Endothelial cell of umbilical vein (primary cell): ENCODE measurements at regions not wholly inside any gene's neighbourhood (a gene's known extent, or its start where the extent isn't known, plus 50 kb on each side); places are given as distances from the start of the nearest gene placed in this dataset.

Experiments
- BruUV-seq: library from RNA; stranded (reverse); fragments of 400-500 nt; replicated peaks from 2 replicates; lab custom pipeline; 2021; lab: Mats Ljungman, UMichigan
- CTCF ChIA-PET: fragments of 300-600, 350-600 bp; sonication (Branson Sonifier 250); formaldehyde crosslinking; loops from one replicate; lab custom pipeline; 2021; ENCODE audit warnings: antibody characterized with exemption, inconsistent platforms; lab: Charles Lee
- POLR2A ChIA-PET: fragments of 300-600, 350-600 bp; sonication (Branson Sonifier 250); formaldehyde crosslinking; loops from one replicate; lab custom pipeline; 2021; ENCODE audit warnings: antibody characterized with exemption, inconsistent platforms; lab: Charles Lee
- DNase-seq: peaks from one replicate; pipeline ENCODE4 v3.0.0-alpha.2; 2011; ENCODE audit warnings: low read depth, low spot score
- FAIRE-seq: peaks from 2 replicates; lab custom pipeline; 2011; peaks lifted over from hg19 to GRCh38; lab: Jason Lieb, UNC
- H2AFZ ChIP-seq: 2 replicates; pipeline ENCODE4 v1.6.0; 2012; ENCODE audit warnings: low read depth, low read length, control low read depth, inconsistent platforms
- H3K27ac ChIP-seq: 2 replicates; pipeline ENCODE4 v1.5.1; 2011; ENCODE audit warnings: low read depth, mild to moderate bottlenecking, control low read depth, low read length, moderate library complexity; ENCODE audit not compliant: insufficient read depth
- H3K27me3 ChIP-seq, 2 experiments: 2 replicates each; pipeline versions ENCODE4 v1.6.0 to v1.6.1; 2011; ENCODE audit warnings: low read length in 2 of 2, mixed read lengths in 1 of 2; ENCODE audit not compliant: control insufficient read depth in 2 of 2, insufficient read depth in 2 of 2
- H3K36me3 ChIP-seq, 2 experiments: 2 replicates in 1 of 2; 3 replicates in 1 of 2; pipeline ENCODE4 v1.5.1; 2011; ENCODE audit warnings: low read length in 2 of 2, mild to moderate bottlenecking in 1 of 2, moderate library complexity in 1 of 2; ENCODE audit not compliant: control insufficient read depth in 2 of 2, insufficient read depth in 2 of 2; ENCODE audit errors: extremely low read depth in 1 of 2
- H3K4me1 ChIP-seq: 3 replicates; pipeline ENCODE4 v1.5.1; 2011; ENCODE audit warnings: mild to moderate bottlenecking, low read length; ENCODE audit not compliant: control insufficient read depth, insufficient read depth; ENCODE audit errors: extremely low read depth
- H3K4me2 ChIP-seq: 2 replicates; pipeline ENCODE4 v1.6.1; 2011; ENCODE audit warnings: low read length, control low read depth, mixed read lengths; ENCODE audit not compliant: insufficient read depth
- H3K4me3 ChIP-seq, 3 experiments: fragments of 200-600 bp in 1 of 3; sonication (generic), shearing (Covaris generic) in 1 of 3; replicated peaks in 1 of 3; 2 replicates each; pipeline ENCODE4 v1.5.1; 2011 to 2016; ENCODE audit warnings: control low read depth in 3 of 3, low read length in 3 of 3, mild to moderate bottlenecking in 2 of 3, inconsistent platforms in 1 of 3, low read depth in 1 of 3, moderate library complexity in 1 of 3; ENCODE audit not compliant: insufficient read depth in 1 of 3
- H3K79me2 ChIP-seq: 2 replicates; pipeline ENCODE4 v1.6.0; 2012; ENCODE audit warnings: low read length, inconsistent platforms; ENCODE audit not compliant: control insufficient read depth, insufficient read depth
- H3K9ac ChIP-seq: replicated peaks from 2 replicates; pipeline ENCODE3; 2011; ENCODE audit warnings: low read length, control low read depth; ENCODE audit not compliant: insufficient read depth; ENCODE audit errors: extremely low read depth
- H3K9me1 ChIP-seq: replicated peaks from 3 replicates; pipeline ENCODE4 v1.6.0; 2011; ENCODE audit warnings: mild to moderate bottlenecking, low read length; ENCODE audit not compliant: control insufficient read depth, insufficient read depth; ENCODE audit errors: extremely low read depth
- H3K9me3 ChIP-seq: replicated peaks from 2 replicates; pipeline ENCODE4 v1.5.1; 2012; ENCODE audit warnings: low read length, inconsistent platforms; ENCODE audit not compliant: control insufficient read depth, insufficient read depth
- H4K20me1 ChIP-seq: replicated peaks from 2 replicates; pipeline ENCODE3; 2011; ENCODE audit warnings: mild to moderate bottlenecking, low read length; ENCODE audit not compliant: control insufficient read depth, insufficient read depth; ENCODE audit errors: extremely low read depth
- EZH2 ChIP-seq: IDR thresholded peaks from 2 replicates; pipeline ENCODE4 v1.6.1; 2012; ENCODE audit warnings: borderline replicate concordance, low read depth, mild to moderate bottlenecking, moderate library complexity, low read length, inconsistent platforms; ENCODE audit not compliant: severe bottlenecking
- FOS ChIP-seq: IDR thresholded peaks from 2 replicates; pipeline ENCODE4 v1.6.1; 2011; ENCODE audit warnings: mild to moderate bottlenecking, low read length, moderate library complexity, borderline replicate concordance; ENCODE audit not compliant: insufficient read depth
- GATA2 ChIP-seq: IDR thresholded peaks from 2 replicates; pipeline ENCODE4 v1.7.0; 2011; ENCODE audit warnings: low read depth, mild to moderate bottlenecking, moderate library complexity, mixed read lengths, low read length; ENCODE audit not compliant: insufficient read length, insufficient read depth
- JUN ChIP-seq: IDR thresholded peaks from 2 replicates; pipeline ENCODE4 v1.6.1; 2011; ENCODE audit warnings: borderline replicate concordance, low read depth; ENCODE audit not compliant: insufficient read length, insufficient read depth
- MYC ChIP-seq: IDR thresholded peaks from one replicate; pipeline ENCODE4 v1.6.1; 2011; ENCODE audit warnings: mild to moderate bottlenecking, low read depth, low read length
- POLR2A ChIP-seq: IDR thresholded peaks from 2 replicates; pipeline ENCODE4 v1.6.1; 2012; ENCODE audit warnings: low read depth, mild to moderate bottlenecking, control low read depth, low read length
- POLR2AphosphoS5 ChIP-seq: IDR thresholded peaks from 2 replicates; pipeline ENCODE4 v1.6.1; 2012; ENCODE audit warnings: low read depth, mild to moderate bottlenecking, control low read depth, low read length, moderate library complexity; ENCODE audit not compliant: insufficient read depth
- dilution Hi-C: fragments of 300-500 bp; cut with MboI; formaldehyde crosslinking; loops from one replicate; pipeline ENCODE4 v1.15.0; 2019; ENCODE audit warnings: low sequenced_read_pairs; ENCODE audit not compliant: extremely low pct_ligation_motif_present
- intact Hi-C: fragments of 100-400 bp; cut with micrococcal nuclease; formaldehyde crosslinking; loops from one replicate; pipeline ENCODE4 v1.10.0; 2022
- TF ChIP-seq, protein P1 (sequence below), 2 donors: IDR thresholded peaks; 1 replicate in 1 of 2; 2 replicates in 1 of 2; pipeline ENCODE4 v1.5.1; 2011; ENCODE audit warnings: low read length in 2 of 2, mild to moderate bottlenecking in 2 of 2, moderate library complexity in 2 of 2, control low read depth in 1 of 2, inconsistent platforms in 1 of 2, low read depth in 1 of 2; ENCODE audit not compliant: insufficient read depth in 1 of 2; ENCODE audit errors: extremely low read depth in 1 of 2
- TF ChIP-seq, protein P2 (sequence below): IDR thresholded peaks from 2 replicates; pipeline ENCODE4 v1.6.1; 2011; ENCODE audit not compliant: insufficient read depth, insufficient read length

DNA sequence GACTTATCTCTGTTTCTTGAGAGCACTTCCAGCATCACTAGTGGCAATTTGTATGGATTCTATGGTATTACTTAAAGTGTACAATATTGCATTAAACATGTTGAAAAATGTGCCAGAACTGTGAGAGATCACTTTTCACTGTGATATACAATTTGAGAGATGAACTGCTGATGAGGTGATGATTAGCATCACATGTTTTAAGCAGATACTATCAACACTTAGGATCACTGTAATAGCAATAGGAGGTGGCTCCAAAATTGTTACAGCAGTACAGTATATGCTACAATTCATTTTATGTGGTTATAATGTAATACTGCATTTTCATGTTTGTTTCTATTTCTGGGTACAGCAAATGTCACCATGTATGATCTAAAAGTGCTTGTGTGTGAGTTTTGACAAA is 570.0 kb downstream of the PTPRC start:
- Histone ChIP-seq H3K79me2 (no peaks in the 10 kb centered on the region), H3K27ac (no peak overlapping the region), H3K9me3 (no peaks in the 10 kb centered on the region), H3K9ac (no peak overlapping the region), H3K9me1 (no peaks in the 10 kb centered on the region), H3K27me3 (no peaks in the 10 kb centered on the region), H3K4me2 (no peak overlapping the region), H4K20me1 (no peaks in the 10 kb centered on the region), H2AFZ (no peak overlapping the region), H3K4me3 (no peak overlapping the region), H3K4me1 (peaks cover 5% of the 10 kb centered on the region), H3K36me3 (no peaks in the 10 kb centered on the region)
- intact Hi-C loops (no loop called here), dilution Hi-C loops (no loop called here)
- no peak for DNase-seq
- no peak for FAIRE-seq
- CTCF ChIA-PET = interaction anchor here (0.7 to 1.0 kb wide), 2 partner anchors 14 to 214 kb away, joined by 3 read pairs; no protein-coding TSS in a partner anchor
- POLR2A ChIA-PET = no interaction called here
- no TSS peak for BruUV-seq
- no peak for TF ChIP-seq JUN
- TF ChIP-seq MYC = no peak
- no peak for TF ChIP-seq FOS
- TF ChIP-seq, protein P1, sequence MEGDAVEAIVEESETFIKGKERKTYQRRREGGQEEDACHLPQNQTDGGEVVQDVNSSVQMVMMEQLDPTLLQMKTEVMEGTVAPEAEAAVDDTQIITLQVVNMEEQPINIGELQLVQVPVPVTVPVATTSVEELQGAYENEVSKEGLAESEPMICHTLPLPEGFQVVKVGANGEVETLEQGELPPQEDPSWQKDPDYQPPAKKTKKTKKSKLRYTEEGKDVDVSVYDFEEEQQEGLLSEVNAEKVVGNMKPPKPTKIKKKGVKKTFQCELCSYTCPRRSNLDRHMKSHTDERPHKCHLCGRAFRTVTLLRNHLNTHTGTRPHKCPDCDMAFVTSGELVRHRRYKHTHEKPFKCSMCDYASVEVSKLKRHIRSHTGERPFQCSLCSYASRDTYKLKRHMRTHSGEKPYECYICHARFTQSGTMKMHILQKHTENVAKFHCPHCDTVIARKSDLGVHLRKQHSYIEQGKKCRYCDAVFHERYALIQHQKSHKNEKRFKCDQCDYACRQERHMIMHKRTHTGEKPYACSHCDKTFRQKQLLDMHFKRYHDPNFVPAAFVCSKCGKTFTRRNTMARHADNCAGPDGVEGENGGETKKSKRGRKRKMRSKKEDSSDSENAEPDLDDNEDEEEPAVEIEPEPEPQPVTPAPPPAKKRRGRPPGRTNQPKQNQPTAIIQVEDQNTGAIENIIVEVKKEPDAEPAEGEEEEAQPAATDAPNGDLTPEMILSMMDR (IDR thresholded peaks at IDR 0.05; ENCODE audit: extremely low read depth in 1 of 2, insufficient read depth in 1 of 2, low read depth in 1 of 2, low read length in 2 of 2) = no peak
- no peak for TF ChIP-seq GATA2
- no peak for TF ChIP-seq POLR2A
- TF ChIP-seq, protein P2, sequence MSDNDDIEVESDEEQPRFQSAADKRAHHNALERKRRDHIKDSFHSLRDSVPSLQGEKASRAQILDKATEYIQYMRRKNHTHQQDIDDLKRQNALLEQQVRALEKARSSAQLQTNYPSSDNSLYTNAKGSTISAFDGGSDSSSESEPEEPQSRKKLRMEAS = no peak
- no peak for TF ChIP-seq POLR2AphosphoS5
- no peak for TF ChIP-seq EZH2
